ENCODE measurements at regions not wholly inside any gene's neighbourhood (a gene's known extent, or its start where the extent isn't known, plus 50 kb on each side); places are given as distances from the start of the nearest gene placed in this dataset.

DNA sequence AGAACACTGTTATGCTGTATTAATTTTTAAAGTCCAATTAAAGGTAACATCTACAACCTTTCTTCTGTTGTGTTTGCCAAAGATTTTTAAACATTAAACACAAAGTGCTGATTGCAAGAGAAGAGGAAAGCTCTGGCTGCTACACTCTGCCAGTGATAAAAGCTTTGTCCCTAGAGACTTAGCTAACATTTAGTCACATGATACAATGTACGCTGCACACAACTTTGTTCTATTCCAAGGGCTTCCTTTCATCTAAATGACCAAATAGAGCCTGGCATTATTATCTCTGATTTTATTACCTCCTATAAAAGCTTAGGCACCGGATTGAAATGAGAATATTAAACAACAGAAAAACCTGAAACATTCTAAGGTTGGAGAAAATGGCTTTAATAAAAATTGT is 388.7 kb upstream of the PMFBP1 start:
- DNase-seq (ENCODE audit: low spot score), result peak; percentile 19
- WGBS, result 13% methylated on average over 2 of the region's 2 CpGs
- Histone ChIP-seq H3K27me3 (replicated peaks; ENCODE audit: insufficient read depth) (no peaks in the 10 kb centered on the region), H3K27ac (no peak overlapping the region), H3K4me3 (no peak overlapping the region), H3K36me3 (no peaks in the 10 kb centered on the region), H3K9me3 (no peaks in the 10 kb centered on the region), H3K4me1 (replicated peaks) (no peaks in the 10 kb centered on the region)
- intact Hi-C loops (cut with DNase I), result no loop called here
- TF ChIP-seq POLR2AphosphoS5 (IDR thresholded peaks at IDR 0.05), result peak; percentile 85
- TF ChIP-seq, protein P1, sequence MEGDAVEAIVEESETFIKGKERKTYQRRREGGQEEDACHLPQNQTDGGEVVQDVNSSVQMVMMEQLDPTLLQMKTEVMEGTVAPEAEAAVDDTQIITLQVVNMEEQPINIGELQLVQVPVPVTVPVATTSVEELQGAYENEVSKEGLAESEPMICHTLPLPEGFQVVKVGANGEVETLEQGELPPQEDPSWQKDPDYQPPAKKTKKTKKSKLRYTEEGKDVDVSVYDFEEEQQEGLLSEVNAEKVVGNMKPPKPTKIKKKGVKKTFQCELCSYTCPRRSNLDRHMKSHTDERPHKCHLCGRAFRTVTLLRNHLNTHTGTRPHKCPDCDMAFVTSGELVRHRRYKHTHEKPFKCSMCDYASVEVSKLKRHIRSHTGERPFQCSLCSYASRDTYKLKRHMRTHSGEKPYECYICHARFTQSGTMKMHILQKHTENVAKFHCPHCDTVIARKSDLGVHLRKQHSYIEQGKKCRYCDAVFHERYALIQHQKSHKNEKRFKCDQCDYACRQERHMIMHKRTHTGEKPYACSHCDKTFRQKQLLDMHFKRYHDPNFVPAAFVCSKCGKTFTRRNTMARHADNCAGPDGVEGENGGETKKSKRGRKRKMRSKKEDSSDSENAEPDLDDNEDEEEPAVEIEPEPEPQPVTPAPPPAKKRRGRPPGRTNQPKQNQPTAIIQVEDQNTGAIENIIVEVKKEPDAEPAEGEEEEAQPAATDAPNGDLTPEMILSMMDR (IDR thresholded peaks at IDR 0.05), result no peak
- no peak for TF ChIP-seq POLR2A (IDR thresholded peaks at IDR 0.05)

DNA sequence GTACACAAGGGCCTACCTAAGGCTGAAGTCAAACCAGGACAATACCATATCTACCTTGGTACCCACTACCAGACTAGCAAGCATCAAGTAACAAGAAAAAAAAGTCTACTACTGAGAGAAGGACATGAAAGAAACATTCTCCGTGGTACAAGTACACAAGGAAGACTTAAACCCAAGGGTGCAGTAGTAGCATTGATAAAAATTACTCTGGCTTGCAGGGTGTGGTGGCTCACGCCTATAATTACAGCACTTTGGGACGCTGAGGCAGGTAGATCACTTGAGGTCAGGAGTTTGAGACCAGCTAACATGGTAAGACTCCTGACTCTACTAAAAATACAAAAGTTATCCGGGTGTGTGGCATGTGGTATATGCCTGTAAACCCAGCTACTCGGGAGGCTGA is 386.5 kb upstream of the PMFBP1 start:
- H3K4me3 ChIP-seq, result no peak overlapping the region
- H3K36me3 ChIP-seq, result no peaks in the 10 kb centered on the region
- intact Hi-C loops (cut with DNase I), result no loop called here
- H3K27me3 ChIP-seq (replicated peaks; ENCODE audit: insufficient read depth), result no peaks in the 10 kb centered on the region
- DNase-seq (ENCODE audit: low spot score), result no peak
- no peak overlapping the region for H3K27ac ChIP-seq
- no peaks in the 10 kb centered on the region for H3K9me3 ChIP-seq
- no peaks in the 10 kb centered on the region for H3K4me1 ChIP-seq (replicated peaks)
- TF ChIP-seq, protein P1 (IDR thresholded peaks at IDR 0.05), result no peak
- TF ChIP-seq POLR2AphosphoS5 (IDR thresholded peaks at IDR 0.05) (no peak), POLR2A (IDR thresholded peaks at IDR 0.05) (no peak)
- 94% methylated on average over 5 of the region's 5 CpGs for WGBS

DNA sequence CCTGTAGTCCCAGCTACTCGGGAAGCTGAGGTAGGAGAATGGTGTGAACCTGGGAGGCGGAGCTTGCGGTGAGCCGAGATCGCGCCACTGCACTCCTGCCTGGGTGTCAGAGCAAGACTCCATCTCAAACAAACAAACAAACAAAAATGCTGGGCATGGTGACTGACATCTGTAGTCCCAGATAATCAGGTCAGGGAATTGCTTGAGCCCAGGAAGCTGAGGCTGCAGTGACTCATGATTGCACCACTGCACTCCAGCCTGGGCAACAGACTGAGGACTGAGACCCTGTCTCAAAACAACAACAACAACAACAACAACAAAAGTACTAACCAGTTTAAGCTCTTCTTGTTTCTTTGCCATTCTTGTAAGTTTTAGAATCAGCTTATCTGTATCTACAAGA is 383.0 kb upstream of the PMFBP1 start:
- no peak for TF ChIP-seq POLR2AphosphoS5 (IDR thresholded peaks at IDR 0.05)
- Histone ChIP-seq H3K4me1 (replicated peaks) (no peaks in the 10 kb centered on the region), H3K9me3 (no peaks in the 10 kb centered on the region), H3K36me3 (no peaks in the 10 kb centered on the region), H3K27me3 (replicated peaks; ENCODE audit: insufficient read depth) (no peaks in the 10 kb centered on the region), H3K27ac (no peak overlapping the region), H3K4me3 (no peak overlapping the region)
- no peak for DNase-seq (ENCODE audit: low spot score)
- intact Hi-C loops (cut with DNase I), result no loop called here
- WGBS, result 100% methylated on average over 6 of the region's 6 CpGs

DNA sequence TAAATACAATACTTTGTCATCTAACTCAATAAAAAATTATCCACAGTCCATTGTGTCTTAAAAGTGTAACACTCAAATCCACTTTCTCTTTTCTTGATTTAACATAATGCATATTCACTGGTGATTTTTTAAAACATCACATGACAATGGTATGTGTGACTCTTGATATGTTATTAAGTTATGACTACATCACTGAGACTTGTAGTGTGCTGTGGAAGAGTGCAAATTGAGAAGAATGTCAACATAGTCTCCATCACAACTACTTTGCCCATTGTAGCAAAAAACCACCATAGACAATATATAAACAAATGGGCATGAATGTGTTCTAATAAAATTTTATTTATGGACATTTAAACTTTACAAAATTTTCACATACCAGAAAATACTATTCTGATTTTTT is 380.7 kb upstream of the PMFBP1 start:
- DNase-seq (ENCODE audit: low spot score), result no peak
- Histone ChIP-seq H3K36me3 (no peaks in the 10 kb centered on the region), H3K4me3 (no peak overlapping the region), H3K4me1 (replicated peaks) (no peaks in the 10 kb centered on the region), H3K27me3 (replicated peaks; ENCODE audit: insufficient read depth) (no peaks in the 10 kb centered on the region), H3K27ac (no peak overlapping the region), H3K9me3 (no peaks in the 10 kb centered on the region)
- intact Hi-C loops (cut with DNase I), result no loop called here
- TF ChIP-seq, protein P1 (IDR thresholded peaks at IDR 0.05), result no peak
- TF ChIP-seq POLR2A (IDR thresholded peaks at IDR 0.05) (no peak), POLR2AphosphoS5 (IDR thresholded peaks at IDR 0.05) (no peak)

DNA sequence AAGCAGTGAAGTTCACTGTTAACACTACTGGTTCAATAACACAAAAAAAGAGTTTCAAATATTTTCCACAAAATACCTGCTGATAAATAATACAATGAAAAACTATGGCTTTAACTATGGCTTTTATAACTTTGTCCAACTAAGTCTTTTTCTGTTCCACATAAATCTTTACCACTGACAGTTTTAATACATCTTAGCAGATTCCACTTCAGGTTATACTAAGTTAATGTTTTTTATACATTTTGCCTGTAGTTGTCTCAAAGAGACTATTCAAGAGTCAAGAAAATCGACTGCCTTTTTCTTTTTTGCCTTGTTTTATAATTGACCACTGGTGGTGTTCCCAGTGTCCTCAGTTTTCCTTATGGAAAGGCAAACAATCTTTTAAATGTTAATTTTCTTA is 379.7 kb upstream of the PMFBP1 start:
- Histone ChIP-seq H3K27me3 (replicated peaks; ENCODE audit: insufficient read depth) (no peaks in the 10 kb centered on the region), H3K4me1 (replicated peaks) (no peaks in the 10 kb centered on the region), H3K4me3 (no peak overlapping the region), H3K9me3 (no peaks in the 10 kb centered on the region), H3K36me3 (no peaks in the 10 kb centered on the region), H3K27ac (no peak overlapping the region)
- intact Hi-C loops (cut with DNase I), result no loop called here
- no peak for TF ChIP-seq POLR2A (IDR thresholded peaks at IDR 0.05)
- TF ChIP-seq POLR2AphosphoS5 (IDR thresholded peaks at IDR 0.05), result no peak
- TF ChIP-seq, protein P1 (IDR thresholded peaks at IDR 0.05), result no peak
- WGBS, result 79% methylated on average over 1 of the region's 1 CpG
- no peak for DNase-seq (ENCODE audit: low spot score)
